Heart left ventricle (tissue), 13 donors: ENCODE measurements at regions not wholly inside any gene's neighbourhood (a gene's known extent, or its start where the extent isn't known, plus 50 kb on each side); places are given as distances from the start of the nearest gene placed in this dataset.

Source experiments
- CTCF ChIP-seq, 12 donors: fragments of 200-600 bp; sonication (generic) in 4 of 12; IDR thresholded peaks; one replicate each; pipeline versions ENCODE4 v1.5.0 to v1.8.0; 2018 to 2022; ENCODE audit warnings: antibody characterized with exemption in 12 of 12, mild to moderate bottlenecking in 5 of 12
- POLR2A ChIP-seq, 2 donors: fragments of 450-650 bp; IDR thresholded peaks; one replicate each; pipeline ENCODE4 v1.6.1; 2017; ENCODE audit warnings: antibody characterized with exemption in 2 of 2, mild to moderate bottlenecking in 2 of 2, moderate library complexity in 2 of 2
- donor health status: ischemic (EF 13 %, LVEDD 7.1; RV severe dilation, severe dysfunction).
- donor health status: DM: no; HTN: yes; CAD: no.
- donor health status: DM: no; HTN: no; CAD: no.
- donor health status: ischemic (EF 25% LVEDD 6.9; RV normal size, moderate dysfunction).
- donor health status: ischemic (EF 25% LVEDD 5.7; RV mildly dilated, moderate dysfunction).
- donor health status: ischemic (EF 35%, LVEDD 5.7; RV mildly dilated, moderate dysfunction).
- donor health status: nonischemic (EF 11% LVEDD 7.7; RV severe dilation, severe dysfunction).
- donor health status: DM: yes; HTN: yes; CAD: no.
- donor health status: PGD.
- donor health status: ischemic (EF 29% LVEDD 5.4; RV normal size, mild dysfunction).
- donor health status: nonischemic (EF 23%, LVEDD 6.1; RV moderate dilation, normal function).

GRCh38 chr5:164728733-164729132, 1223.3 kb downstream of the MAT2B start:
- no peak for TF ChIP-seq CTCF (IDR thresholded peaks at IDR 0.05)
- TF ChIP-seq POLR2A (IDR thresholded peaks at IDR 0.05) = no peak
